ENCODE measurements at regions not wholly inside any gene's neighbourhood (a gene's known extent, or its start where the extent isn't known, plus 50 kb on each side); places are given as distances from the start of the nearest gene placed in this dataset.
"Not testable (repeated sequence)": the region's sequence is repeated elsewhere in the genome, so short reads cannot be mapped to it uniquely, and the experiment has no call there.

GRCh38 chr1:219710529-219711194, 97.8 kb upstream of the ZC3H11B start:
- peaks cover 28% of the 10 kb centered on the region for H3K4me1 Mint-ChIP-seq
- TF ChIP-seq CTCF (IDR thresholded peaks at IDR 0.05; ENCODE audit: unreplicated experiment in 3 of 3), result no peak
- H3K9me3 Mint-ChIP-seq, result peaks cover 14% of the 10 kb centered on the region
- no peak overlapping the region for H3K4me3 Mint-ChIP-seq
- H3K27ac Mint-ChIP-seq, result no peak overlapping the region
- peaks cover 3% of the 10 kb centered on the region for H3K27me3 Mint-ChIP-seq (ENCODE audit: low read depth)
- no peaks in the 10 kb centered on the region for H3K36me3 Mint-ChIP-seq (ENCODE audit: low read depth)

- no peak overlapping the region for H3K4me3 Mint-ChIP-seq
- peaks cover 18% of the 10 kb centered on the region for H3K4me1 Mint-ChIP-seq
- H3K27me3 Mint-ChIP-seq (ENCODE audit: low read depth), result peaks cover 3% of the 10 kb centered on the region
- H3K27ac Mint-ChIP-seq, result no peak overlapping the region
- no peaks in the 10 kb centered on the region for H3K36me3 Mint-ChIP-seq (ENCODE audit: low read depth)
- peaks cover 17% of the 10 kb centered on the region for H3K9me3 Mint-ChIP-seq
- no peak for TF ChIP-seq CTCF (IDR thresholded peaks at IDR 0.05; ENCODE audit: unreplicated experiment in 3 of 3)
These were observed 96.1 kb upstream of the ZC3H11B start for GRCh38 chr1:219708919-219709543.

DNA sequence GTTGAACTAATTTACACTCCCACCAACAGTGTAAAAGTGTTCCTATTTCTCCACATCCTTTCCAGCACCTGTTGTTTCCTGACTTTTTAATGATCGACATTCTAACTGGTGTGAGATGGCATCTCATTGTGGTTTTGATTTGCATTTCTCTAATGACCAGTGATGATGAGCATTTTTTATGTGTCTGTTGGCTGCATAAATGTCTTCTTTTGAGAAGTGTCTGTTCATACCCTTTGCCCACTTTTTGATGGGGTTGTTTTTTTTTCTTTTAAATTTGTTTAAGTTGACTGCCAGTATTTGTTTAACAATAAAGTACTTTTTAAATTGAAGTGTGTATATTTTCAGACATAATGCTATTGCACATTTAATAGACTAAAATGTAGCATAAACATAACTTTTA, 95.0 kb upstream of the ZC3H11B start:
- not testable (repeated sequence) for H3K4me3 Mint-ChIP-seq; H3K27ac Mint-ChIP-seq; H3K4me1 Mint-ChIP-seq; H3K36me3 Mint-ChIP-seq (ENCODE audit: low read depth); H3K27me3 Mint-ChIP-seq (ENCODE audit: low read depth)
- peaks cover 17% of the 10 kb centered on the region for H3K9me3 Mint-ChIP-seq

DNA sequence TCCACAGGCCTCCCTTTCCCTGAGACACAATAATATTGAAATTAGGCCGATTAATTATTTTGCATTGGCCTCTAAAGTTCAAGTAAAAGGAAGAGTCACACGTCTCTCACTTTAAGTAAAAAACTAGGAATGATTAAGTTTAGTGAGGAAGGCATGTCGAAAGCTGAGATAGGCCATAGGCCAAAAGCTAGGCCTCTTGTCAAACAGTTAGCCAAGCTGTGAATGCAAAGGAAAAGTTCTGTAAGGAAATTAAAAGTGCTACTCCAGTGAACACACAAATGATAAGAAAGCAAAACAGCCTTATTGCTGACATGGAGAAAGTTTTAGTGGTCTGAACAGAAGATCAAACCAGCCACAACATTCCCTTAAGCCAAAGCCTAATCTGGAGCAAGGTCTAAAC, 91.4 kb upstream of the ZC3H11B start:
- H3K27ac Mint-ChIP-seq; H3K36me3 Mint-ChIP-seq (ENCODE audit: low read depth); H3K4me3 Mint-ChIP-seq; H3K27me3 Mint-ChIP-seq (ENCODE audit: low read depth); H3K4me1 Mint-ChIP-seq: not testable (repeated sequence)
- peaks cover 13% of the 10 kb centered on the region for H3K9me3 Mint-ChIP-seq

DNA sequence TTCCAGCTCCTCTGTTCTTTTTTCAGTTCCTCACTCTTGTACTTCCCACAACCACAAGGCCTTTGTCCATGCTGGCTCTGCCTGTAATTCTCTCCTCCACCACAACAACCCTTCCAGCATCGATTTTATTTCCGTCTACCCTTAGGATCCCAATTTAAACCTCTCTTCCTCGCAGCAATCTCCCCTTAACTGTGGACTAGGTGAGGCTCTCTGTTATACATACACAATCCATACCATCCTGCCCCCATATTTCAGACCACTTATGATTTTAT, 90.4 kb upstream of the ZC3H11B start:
- Mint-ChIP-seq H3K4me1 (no peaks in the 10 kb centered on the region), H3K36me3 (ENCODE audit: low read depth) (no peaks in the 10 kb centered on the region), H3K27ac (no peak overlapping the region), H3K27me3 (ENCODE audit: low read depth) (no peaks in the 10 kb centered on the region), H3K9me3 (peaks cover 11% of the 10 kb centered on the region), H3K4me3 (no peak overlapping the region)
- no peak for TF ChIP-seq CTCF (IDR thresholded peaks at IDR 0.05; ENCODE audit: unreplicated experiment in 3 of 3)

- no peak for TF ChIP-seq CTCF (IDR thresholded peaks at IDR 0.05; ENCODE audit: unreplicated experiment in 3 of 3)
- H3K4me1 Mint-ChIP-seq, result no peaks in the 10 kb centered on the region
- H3K4me3 Mint-ChIP-seq, result no peak overlapping the region
- H3K9me3 Mint-ChIP-seq, result peaks cover 5% of the 10 kb centered on the region
- H3K27me3 Mint-ChIP-seq (ENCODE audit: low read depth), result no peaks in the 10 kb centered on the region
- H3K36me3 Mint-ChIP-seq (ENCODE audit: low read depth), result no peaks in the 10 kb centered on the region
- H3K27ac Mint-ChIP-seq, result no peak overlapping the region
These were observed 88.6 kb upstream of the ZC3H11B start for GRCh38 chr1:219701476-219701875.

DNA sequence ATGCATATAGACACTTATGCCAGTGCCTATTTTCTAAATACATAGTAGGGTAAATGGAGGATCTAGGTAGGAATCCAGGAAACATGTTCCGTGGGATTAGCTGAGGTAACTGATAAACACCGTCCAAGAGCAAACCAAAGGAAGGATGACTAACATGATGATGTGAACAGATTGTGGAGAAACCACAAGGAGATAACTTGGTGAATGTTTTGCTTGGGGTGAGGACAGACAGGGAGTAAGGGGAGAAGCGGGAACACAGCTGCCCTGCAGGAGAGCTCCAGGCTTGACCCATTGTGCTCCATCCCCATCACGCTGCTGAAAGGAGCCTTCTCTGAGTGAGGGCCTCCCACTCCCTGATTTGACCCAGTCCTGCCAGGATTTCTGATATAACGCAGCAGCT, 87.0 kb upstream of the ZC3H11B start:
- H3K4me1 Mint-ChIP-seq, result no peaks in the 10 kb centered on the region
- TF ChIP-seq CTCF (IDR thresholded peaks at IDR 0.05; ENCODE audit: unreplicated experiment in 3 of 3), result no peak
- H3K4me3 Mint-ChIP-seq, result no peak overlapping the region

More for the DNA sequence above, 87.0 kb upstream of the ZC3H11B start:
- H3K27me3 Mint-ChIP-seq (ENCODE audit: low read depth), result no peaks in the 10 kb centered on the region
- H3K36me3 Mint-ChIP-seq (ENCODE audit: low read depth), result no peaks in the 10 kb centered on the region
- no peaks in the 10 kb centered on the region for H3K9me3 Mint-ChIP-seq
- no peak overlapping the region for H3K27ac Mint-ChIP-seq

Data from nephron (organoid).